GM13977 (cell line): ENCODE measurements at regions not wholly inside any gene's neighbourhood (a gene's known extent, or its start where the extent isn't known, plus 50 kb on each side); places are given as distances from the start of the nearest gene placed in this dataset.

Experiments used
- DNase-seq: peaks from one replicate; pipeline ENCODE4 v3.0.0; 2012; ENCODE audit warnings: low spot score
- in situ Hi-C: fragments of 300-500 bp; cut with MboI; formaldehyde crosslinking; loops from one replicate; pipeline ENCODE4 v1.12.0; 2022; ENCODE audit warnings: low sequenced_read_pairs, low pct_unique_long_range_greater_than_20kb, mixed read lengths, inconsistent platforms; ENCODE audit not compliant: unreplicated experiment
- TF ChIP-seq, protein P1 (sequence below): IDR thresholded peaks from 2 replicates; pipeline ENCODE4 v1.5.1; 2012; ENCODE audit warnings: mild to moderate bottlenecking, control low read depth; ENCODE audit not compliant: insufficient read depth; ENCODE audit errors: extremely low read depth, missing control alignments

DNA sequence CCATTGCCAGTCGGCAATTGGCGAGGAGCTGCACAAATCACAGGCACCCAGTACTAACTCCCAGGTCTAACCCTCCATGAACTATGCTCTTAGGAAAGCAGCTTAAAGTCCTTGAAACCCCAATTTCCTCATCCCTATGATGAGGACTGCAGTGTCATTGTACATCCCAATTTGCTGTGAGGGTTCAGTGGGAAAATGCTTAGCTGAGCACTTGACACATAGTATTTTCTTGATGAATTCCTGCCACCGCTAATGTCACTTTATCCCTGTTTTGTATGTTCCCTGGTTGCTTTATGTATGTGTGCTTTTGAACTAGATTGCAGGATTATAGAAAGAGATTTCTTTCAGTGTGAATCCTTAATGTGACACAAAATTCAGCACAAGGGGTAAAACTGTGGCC, 161.5 kb upstream of the RBFOX1 start:
- TF ChIP-seq, protein P1, sequence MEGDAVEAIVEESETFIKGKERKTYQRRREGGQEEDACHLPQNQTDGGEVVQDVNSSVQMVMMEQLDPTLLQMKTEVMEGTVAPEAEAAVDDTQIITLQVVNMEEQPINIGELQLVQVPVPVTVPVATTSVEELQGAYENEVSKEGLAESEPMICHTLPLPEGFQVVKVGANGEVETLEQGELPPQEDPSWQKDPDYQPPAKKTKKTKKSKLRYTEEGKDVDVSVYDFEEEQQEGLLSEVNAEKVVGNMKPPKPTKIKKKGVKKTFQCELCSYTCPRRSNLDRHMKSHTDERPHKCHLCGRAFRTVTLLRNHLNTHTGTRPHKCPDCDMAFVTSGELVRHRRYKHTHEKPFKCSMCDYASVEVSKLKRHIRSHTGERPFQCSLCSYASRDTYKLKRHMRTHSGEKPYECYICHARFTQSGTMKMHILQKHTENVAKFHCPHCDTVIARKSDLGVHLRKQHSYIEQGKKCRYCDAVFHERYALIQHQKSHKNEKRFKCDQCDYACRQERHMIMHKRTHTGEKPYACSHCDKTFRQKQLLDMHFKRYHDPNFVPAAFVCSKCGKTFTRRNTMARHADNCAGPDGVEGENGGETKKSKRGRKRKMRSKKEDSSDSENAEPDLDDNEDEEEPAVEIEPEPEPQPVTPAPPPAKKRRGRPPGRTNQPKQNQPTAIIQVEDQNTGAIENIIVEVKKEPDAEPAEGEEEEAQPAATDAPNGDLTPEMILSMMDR: no peak
- in situ Hi-C loops: no loop called here
- no peak for DNase-seq

DNA sequence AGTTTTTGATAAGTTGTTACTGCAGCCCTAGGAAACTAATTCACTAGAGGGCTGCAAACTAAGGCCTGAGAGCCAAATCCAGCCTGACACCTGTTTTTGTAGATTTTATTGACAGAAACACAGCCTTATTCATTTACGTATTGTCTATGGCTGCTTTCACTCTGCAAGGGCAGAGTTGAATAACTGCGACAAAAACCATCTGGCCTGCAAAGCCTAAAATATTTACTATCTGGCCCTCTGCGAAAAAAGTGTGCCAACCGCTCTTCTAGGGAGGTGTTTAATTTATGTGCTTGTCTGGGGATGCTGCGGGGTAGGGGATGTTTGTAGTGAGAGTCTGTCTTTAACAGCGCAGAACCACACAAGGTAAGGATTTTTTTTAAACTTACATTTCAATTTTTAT, 165.0 kb upstream of the RBFOX1 start:
- in situ Hi-C loops: no loop called here
- TF ChIP-seq, protein P1: no peak
- no peak for DNase-seq

GRCh38 chr16:7161891-7162290, 170.8 kb upstream of the RBFOX1 start:
- TF ChIP-seq, protein P1: no peak
- in situ Hi-C loops: no loop called here
- DNase-seq: no peak

- in situ Hi-C loops: no loop called here
- TF ChIP-seq, protein P1: no peak
Observed at GRCh38 chr16:7160093-7160492, 172.6 kb upstream of the RBFOX1 start.

DNA sequence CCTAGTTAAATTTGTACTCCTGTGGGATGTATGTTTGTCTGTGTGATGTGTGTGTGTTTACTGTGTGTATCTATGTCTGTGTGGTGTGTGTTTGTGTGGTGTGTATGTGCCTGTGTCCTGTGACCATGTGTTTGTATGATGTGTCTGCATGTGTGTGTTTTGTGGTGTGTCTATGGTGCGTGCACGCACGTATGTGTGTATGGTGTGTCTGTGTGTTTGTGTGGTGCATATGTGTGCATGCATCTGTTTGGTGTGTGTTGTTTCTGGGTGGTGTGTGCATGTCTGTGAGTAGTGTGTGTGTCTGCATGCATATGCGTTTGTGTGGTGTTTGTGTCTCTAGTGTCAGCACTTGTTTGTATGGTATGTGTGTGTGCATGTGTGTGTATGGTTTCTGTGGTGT, 174.2 kb upstream of the RBFOX1 start:
- no peak for DNase-seq
- TF ChIP-seq, protein P1: no peak
- in situ Hi-C loops: no loop called here

More at GRCh38 chr16:7160093-7160492, 172.6 kb upstream of the RBFOX1 start:
- DNase-seq: no peak

DNA sequence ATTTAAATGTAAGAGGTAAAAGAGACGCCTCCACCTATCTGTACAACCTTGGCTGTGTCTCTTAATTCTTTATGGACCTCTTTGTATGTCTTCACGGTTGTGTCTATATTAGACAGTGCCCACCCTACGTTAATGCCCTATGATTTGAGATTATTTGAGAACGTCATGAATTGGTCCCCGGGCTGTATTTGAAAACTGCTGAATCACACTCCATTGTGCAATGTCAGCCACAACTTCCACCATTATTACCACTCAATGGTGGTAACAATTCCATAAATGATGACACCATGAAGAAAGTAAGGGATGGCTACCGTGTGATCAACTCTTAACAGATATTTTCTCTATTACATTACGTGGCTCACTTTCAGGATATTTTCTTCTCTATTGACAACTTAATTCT, 182.4 kb upstream of the RBFOX1 start:
- no peak for DNase-seq
- in situ Hi-C loops: no loop called here
- TF ChIP-seq, protein P1: no peak

GRCh38 chr16:7148606-7149005, 184.0 kb upstream of the RBFOX1 start:
- DNase-seq: no peak
- TF ChIP-seq, protein P1: no peak
- in situ Hi-C loops: no loop called here
